K562 (cell line): ENCODE measurements at regions not wholly inside any gene's neighbourhood (a gene's known extent, or its start where the extent isn't known, plus 50 kb on each side); places are given as distances from the start of the nearest gene placed in this dataset.

Source experiments
- C11orf30 ChIP-seq: fragments of 450-650 bp; IDR thresholded peaks from 2 replicates; pipeline ENCODE4 v1.6.1; 2016; ENCODE audit warnings: low read depth, mild to moderate bottlenecking
- CC2D1A ChIP-seq: fragments of 450-650 bp; IDR thresholded peaks from 2 replicates; pipeline ENCODE4 v1.6.1; 2017; ENCODE audit warnings: mild to moderate bottlenecking
- CCAR2 ChIP-seq: fragments of 200-400 bp; formaldehyde crosslinking; IDR thresholded peaks from 2 replicates; pipeline ENCODE4 v1.6.1; 2017; ENCODE audit warnings: mild to moderate bottlenecking, low read depth, low read length
- ERF ChIP-seq: fragments of 450-650 bp; formaldehyde crosslinking; IDR thresholded peaks from 2 replicates; pipeline ENCODE4 v1.4.0; 2020; ENCODE audit warnings: mild to moderate bottlenecking, mixed read lengths
- ESRRB ChIP-seq: fragments of 250-450 bp; sonication (Bioruptor Pico); IDR thresholded peaks from 2 replicates; pipeline ENCODE4 v1.5.0; 2020; ENCODE audit warnings: mild to moderate bottlenecking, moderate library complexity, borderline replicate concordance
- FOXA3 ChIP-seq, 2 experiments: fragments of 450-650 bp in 1 of 2; sonication (generic) in 1 of 2; formaldehyde crosslinking; IDR thresholded peaks in 1 of 2; conservative IDR thresholded peaks in 1 of 2; 2 replicates each; pipeline versions ENCODE4 v1.4.0 to v1.8.0; 2020 to 2022; ENCODE audit warnings: mild to moderate bottlenecking in 2 of 2, missing genetic modification reagents in 1 of 2
- FOXK2 ChIP-seq, 2 experiments: fragments of 450-650 bp; IDR thresholded peaks in 1 of 2; conservative IDR thresholded peaks in 1 of 2; 2 replicates each; pipeline ENCODE4 v1.6.1; 2016; ENCODE audit warnings: low read depth in 2 of 2, mild to moderate bottlenecking in 1 of 2
- HSF4 ChIP-seq: fragments of 250-450 bp; sonication (Bioruptor Pico); IDR thresholded peaks from 2 replicates; pipeline ENCODE4 v2.1.2; 2022; ENCODE audit warnings: mild to moderate bottlenecking, moderate library complexity, borderline replicate concordance
- MECOM ChIP-seq: fragments of 250-450 bp; sonication (Bioruptor Pico); IDR thresholded peaks from 2 replicates; pipeline ENCODE4 v1.8.0; 2022; ENCODE audit warnings: inconsistent platforms
- MEIS2 ChIP-seq: fragments of 450-650 bp; IDR thresholded peaks from 2 replicates; pipeline ENCODE4 v1.6.1; 2014; ENCODE audit warnings: mild to moderate bottlenecking; ENCODE audit not compliant: partially characterized antibody
- NCOR1 ChIP-seq: fragments of 450-650 bp; IDR thresholded peaks from 2 replicates; pipeline ENCODE4 v1.6.1; 2016; ENCODE audit warnings: mild to moderate bottlenecking, moderate library complexity
- NONO ChIP-seq, 2 experiments: fragments of 200-400 bp in 1 of 2; fragments of 450-650 bp in 1 of 2; formaldehyde crosslinking in 1 of 2; IDR thresholded peaks; 2 replicates each; pipeline ENCODE4 v1.6.1; 2017; ENCODE audit warnings: low read depth in 2 of 2, mild to moderate bottlenecking in 2 of 2, moderate library complexity in 2 of 2, low read length in 1 of 2
- RAD21 ChIP-seq, 2 experiments: fragments of 250-450 bp in 1 of 2; fragments of 450-650 bp in 1 of 2; sonication (Bioruptor Pico) in 1 of 2; formaldehyde crosslinking in 1 of 2; IDR thresholded peaks in 1 of 2; conservative IDR thresholded peaks in 1 of 2; 2 replicates each; pipeline versions ENCODE4 v1.4.0 to v1.8.0; 2020 to 2022; ENCODE audit warnings: mild to moderate bottlenecking in 2 of 2, moderate library complexity in 1 of 2
- RAD51 ChIP-seq: fragments of 450-650 bp; IDR thresholded peaks from 2 replicates; pipeline ENCODE4 v1.7.1; 2016; ENCODE audit warnings: low read depth, mild to moderate bottlenecking, borderline replicate concordance
- SLC30A9 ChIP-seq: fragments of 250-450 bp; sonication (Bioruptor Pico); IDR thresholded peaks from 2 replicates; pipeline ENCODE4 v1.8.0; 2022; ENCODE audit warnings: mild to moderate bottlenecking, moderate library complexity
- TAF15 ChIP-seq: fragments of 200-400 bp; formaldehyde crosslinking; IDR thresholded peaks from 2 replicates; pipeline ENCODE4 v1.6.1; 2017; ENCODE audit warnings: mild to moderate bottlenecking, low read depth, low read length, moderate library complexity
- TARDBP ChIP-seq: fragments of 450-650 bp; IDR thresholded peaks from 2 replicates; pipeline ENCODE4 v1.6.1; 2016
- ZBTB1 ChIP-seq: sonication (generic); formaldehyde crosslinking; IDR thresholded peaks from 2 replicates; pipeline ENCODE4 v1.8.1; 2023; ENCODE audit warnings: missing genetic modification reagents, low read depth, mild to moderate bottlenecking, borderline replicate concordance
- ZNF316 ChIP-seq: fragments of 450-650 bp; IDR thresholded peaks from 2 replicates; pipeline ENCODE4 v1.6.1; 2016
- ZNF449 ChIP-seq: fragments of 250-450 bp; sonication (Bioruptor Pico); IDR thresholded peaks from 2 replicates; pipeline ENCODE4 v1.8.0; 2022; ENCODE audit warnings: moderate library complexity, mild to moderate bottlenecking, inconsistent platforms
- ZNF696 ChIP-seq: fragments of 250-450 bp; sonication (Bioruptor Pico); conservative IDR thresholded peaks from 2 replicates; pipeline ENCODE4 v1.4.0; 2020; ENCODE audit warnings: mild to moderate bottlenecking, moderate library complexity

GRCh38 chr5:90308787-90309585, 100.6 kb downstream of the CETN3 start (continued):
- TF ChIP-seq CC2D1A (no peak), FOXK2 (conservative IDR thresholded peaks at IDR 0.05 in 1 of 2, IDR thresholded peaks at IDR 0.05 in 1 of 2; ENCODE audit: low read depth in 2 of 2) (no peak), RAD21 (CRISPR knock-in tag; conservative IDR thresholded peaks at IDR 0.05 in 1 of 2, IDR thresholded peaks at IDR 0.05 in 1 of 2) (peak in 1 of 2 experiments; percentile 32; a peak in 2 of 4 replicates), TAF15 (no peak), TARDBP (no peak), ERF (CRISPR knock-in tag) (no peak), FOXA3 (CRISPR knock-in tag; conservative IDR thresholded peaks at IDR 0.05 in 1 of 2, IDR thresholded peaks at IDR 0.05 in 1 of 2) (no peak), NCOR1 (no peak), MEIS2 (peak; percentile 26), ZNF449 (CRISPR knock-in tag) (no peak), NONO (IDR thresholded peaks at IDR 0.05; ENCODE audit: low read depth in 2 of 2, low read length in 1 of 2) (no peak), MECOM (no peak), SLC30A9 (CRISPR knock-in tag) (no peak), HSF4 (CRISPR knock-in tag) (no peak), ESRRB (CRISPR knock-in tag) (no peak), ZBTB1 (CRISPR knock-in tag) (no peak), ZNF316 (peak; percentile 77), RAD51 (no peak), ZNF696 (CRISPR knock-in tag) (no peak), CCAR2 (no peak), C11orf30 (peak; percentile 47)
